NCI-H2107 treated with DMSO at 0.1 percent for 48 hours (cell line): ENCODE measurements at regions not wholly inside any gene's neighbourhood (a gene's known extent, or its start where the extent isn't known, plus 50 kb on each side); places are given as distances from the start of the nearest gene placed in this dataset.
"Not testable (repeated sequence)": the region's sequence is repeated elsewhere in the genome, so short reads cannot be mapped to it uniquely, and the experiment has no call there.

Source experiments
- DNase-seq: peaks from one replicate; lab custom pipeline; 2025; ENCODE audit not compliant: unreplicated experiment; lab: John Stamatoyannopoulos, UW

DNA sequence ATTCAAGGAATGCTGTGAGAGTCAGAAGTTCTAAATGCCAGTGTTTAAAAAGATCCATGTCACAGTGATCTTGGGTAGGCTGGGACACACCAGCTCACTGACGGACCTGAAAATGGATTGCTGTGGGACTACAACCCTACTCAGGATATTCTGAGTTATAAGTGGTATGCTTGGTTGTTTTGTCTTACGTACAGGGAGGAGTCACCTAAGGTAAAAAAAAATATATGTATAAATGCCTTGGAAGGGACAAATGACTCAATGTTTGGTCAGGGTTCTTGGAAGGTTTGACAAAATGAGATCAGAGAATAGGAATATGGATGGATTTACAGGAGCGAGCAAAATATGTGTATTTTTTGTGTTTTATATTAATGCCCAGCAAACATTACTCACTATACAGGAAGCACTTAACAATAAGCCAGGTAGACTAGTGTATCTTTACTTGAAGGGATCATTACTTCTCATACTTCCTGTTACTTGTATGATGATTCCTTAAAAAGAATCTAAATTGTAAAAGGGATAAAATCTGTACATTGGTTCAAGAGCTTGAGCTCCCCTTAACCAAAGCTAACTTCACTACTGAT is 767.3 kb downstream of the GBE1 start:
- no peak for DNase-seq

DNA sequence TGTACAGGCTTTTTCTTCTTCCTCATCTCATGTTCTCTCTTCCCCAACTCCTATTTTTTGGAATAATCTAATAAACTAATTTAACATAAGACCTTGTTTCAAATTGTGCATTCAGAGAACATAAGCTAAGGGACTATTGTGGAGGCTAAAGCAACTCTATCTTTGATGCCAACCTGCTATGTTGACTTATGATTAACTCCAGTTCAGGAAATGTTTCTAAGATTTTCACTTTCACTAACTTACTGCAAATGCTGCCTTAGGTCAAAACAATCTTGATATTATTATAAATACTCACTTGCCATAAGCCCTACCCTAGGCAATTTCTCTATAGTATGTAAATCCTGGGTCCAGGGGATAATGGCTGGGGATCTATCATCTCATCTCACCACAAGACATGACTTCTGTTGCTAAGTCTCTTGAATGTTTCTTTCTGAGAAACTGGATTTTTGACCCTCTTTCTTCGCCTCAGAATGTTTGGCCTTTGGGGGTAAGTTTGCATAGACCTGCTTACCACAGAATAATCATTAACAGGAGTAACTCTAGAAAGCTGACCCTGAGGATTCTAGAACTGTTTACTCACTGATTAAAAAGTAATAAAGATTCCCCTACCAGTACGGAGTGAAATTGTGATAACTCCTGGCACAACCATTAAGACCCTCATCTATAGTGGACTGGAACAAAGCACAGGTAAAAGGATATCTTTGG is 768.1 kb downstream of the GBE1 start:
- DNase-seq, result no peak

DNA sequence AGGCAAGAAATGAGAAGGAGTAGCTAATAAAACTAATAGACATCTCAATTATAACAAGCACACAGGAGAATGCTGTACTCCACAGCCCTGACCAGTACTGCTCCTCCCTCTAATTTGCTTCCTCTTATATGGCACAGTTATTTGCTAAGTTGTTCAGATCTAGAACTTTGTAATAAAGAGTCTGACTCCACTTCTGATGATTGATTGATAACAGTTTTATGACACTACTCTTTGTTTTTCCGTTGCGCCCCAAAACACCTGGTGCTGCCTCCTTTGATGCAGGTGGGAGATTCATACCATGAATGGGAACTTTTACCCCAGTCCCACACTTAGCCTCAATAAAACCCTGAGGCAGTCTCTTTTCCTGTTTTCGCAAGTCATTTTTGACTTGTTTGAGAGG is 777.7 kb downstream of the GBE1 start:
- no peak for DNase-seq

DNA sequence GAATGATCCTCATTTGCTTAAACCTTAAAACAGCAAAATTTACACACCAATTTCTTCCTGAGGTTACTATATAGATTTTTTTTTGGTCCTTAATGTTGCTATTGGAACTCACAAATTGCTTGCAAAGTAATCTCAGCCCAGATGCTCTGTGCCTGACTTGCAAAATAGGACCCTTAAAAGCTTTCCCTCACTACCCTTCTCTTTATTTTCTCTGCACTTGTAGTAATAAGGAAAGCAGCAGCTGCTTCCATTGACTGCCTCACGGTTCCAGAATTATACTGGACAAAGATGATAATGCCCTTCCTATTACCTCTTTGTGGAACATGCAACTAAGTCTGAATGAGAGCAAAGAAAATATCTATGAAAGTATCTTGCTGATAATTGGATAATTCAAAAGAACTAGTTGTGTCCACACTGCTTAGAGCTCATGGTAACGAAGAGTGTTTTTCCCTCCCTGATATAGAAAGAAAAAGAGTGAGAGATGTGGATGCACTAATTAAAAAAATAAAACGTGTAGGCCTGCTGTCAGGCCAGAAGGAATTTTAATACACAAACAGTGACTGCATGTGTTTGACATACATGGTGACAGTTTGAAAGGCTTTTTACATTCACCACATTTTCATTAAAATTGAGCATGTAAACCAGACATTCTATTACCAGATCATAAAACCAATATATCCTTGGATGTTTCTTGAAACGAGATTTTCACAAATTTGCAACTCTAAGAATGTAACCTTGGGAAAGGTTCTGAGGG is 783.1 kb downstream of the GBE1 start:
- no peak for DNase-seq

DNA sequence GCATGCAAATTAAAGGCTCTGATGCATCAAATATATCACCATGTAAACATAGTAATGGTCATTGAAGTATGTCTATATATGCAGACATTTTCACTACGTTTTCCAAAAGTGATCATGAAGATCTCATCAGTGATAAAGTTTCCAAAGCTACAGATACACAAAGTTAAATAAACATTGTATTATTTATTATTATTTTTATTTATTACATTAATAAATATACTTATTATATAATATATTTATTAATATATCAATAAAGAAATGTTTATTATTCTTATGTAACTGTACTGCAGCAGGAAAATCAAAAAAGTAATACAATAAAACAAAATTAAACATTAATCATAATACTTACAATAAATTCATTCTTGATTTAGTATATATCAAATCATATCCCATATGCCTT is 791.2 kb downstream of the GBE1 start:
- no peak for DNase-seq

DNA sequence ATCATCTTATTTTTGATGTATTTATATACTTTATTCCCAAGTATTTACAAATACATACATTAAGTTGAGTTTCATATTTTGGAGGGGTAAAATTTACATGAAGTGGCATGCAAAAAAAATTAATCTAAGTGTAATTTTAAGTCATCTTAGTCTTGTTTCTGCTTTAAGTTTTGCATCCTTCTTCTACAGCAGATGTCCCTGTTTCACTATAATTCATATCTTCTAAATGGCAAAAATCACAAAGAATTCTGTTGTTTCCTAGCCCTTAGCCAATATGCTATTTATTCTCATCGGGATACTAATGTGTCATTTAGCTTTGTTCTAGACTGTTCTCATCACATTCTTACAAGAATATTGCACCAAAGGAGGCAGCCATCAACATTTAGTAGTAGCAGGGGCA is 831.9 kb downstream of the GBE1 start:
- DNase-seq, result no peak

DNA sequence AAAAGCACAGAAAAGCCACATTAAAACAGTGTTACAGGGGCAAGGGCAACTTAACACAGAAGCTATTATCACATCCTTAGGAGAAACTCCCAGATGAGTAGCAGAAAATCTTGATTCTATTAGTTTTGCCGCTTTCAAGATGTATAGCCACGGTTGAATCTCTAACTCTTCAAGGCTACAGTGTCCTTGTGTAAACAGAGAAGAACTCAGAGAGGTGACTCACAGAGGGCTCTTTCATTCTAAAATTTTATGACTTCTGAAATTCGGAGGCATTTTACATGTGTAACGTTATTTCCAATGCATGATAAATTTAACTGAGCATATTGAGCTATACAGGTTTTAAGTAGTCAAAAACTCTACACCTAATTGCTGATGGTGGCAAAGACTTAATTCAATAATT is 846.6 kb downstream of the GBE1 start:
- DNase-seq, result no peak

DNA sequence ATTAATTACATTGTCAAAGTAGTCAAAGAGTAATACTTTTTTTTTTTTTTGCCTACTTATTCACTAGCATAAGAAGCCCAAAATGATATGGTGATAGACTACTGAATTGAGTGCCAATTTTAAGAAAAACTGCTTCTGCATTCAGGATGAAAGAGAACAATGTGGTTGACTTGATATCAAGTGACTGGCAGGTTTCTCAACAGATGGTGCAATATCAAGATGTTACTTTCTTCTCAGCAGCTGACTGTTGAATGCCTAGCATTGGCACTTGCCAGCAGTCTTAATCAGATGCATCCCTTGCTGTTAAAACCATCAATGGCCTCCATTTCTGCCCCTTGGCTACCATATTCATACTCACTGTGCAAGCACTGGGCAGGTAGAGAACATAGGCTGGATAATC is 863.2 kb downstream of the GBE1 start:
- no peak for DNase-seq

DNA sequence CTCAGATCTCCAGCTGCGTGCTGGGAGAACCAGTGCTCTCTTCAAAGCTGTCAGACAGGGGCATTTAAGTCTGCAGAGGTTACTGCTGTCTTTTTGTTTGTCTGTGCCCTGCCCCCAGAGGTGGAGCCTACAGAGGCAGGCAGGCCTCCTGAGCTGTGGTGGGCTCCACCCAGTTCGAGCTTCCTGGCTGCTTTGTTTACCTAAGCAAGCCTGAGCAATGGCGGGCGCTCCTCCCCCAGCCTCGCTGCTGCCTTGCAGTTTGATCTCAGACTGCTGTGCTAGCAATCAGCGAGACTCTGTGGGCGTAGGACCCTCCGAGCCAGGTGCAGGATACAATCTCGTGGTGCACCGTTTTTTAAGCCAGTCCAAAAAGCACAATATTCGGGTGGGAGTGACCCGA is 864.4 kb downstream of the GBE1 start:
- DNase-seq, result not testable (repeated sequence)

DNA sequence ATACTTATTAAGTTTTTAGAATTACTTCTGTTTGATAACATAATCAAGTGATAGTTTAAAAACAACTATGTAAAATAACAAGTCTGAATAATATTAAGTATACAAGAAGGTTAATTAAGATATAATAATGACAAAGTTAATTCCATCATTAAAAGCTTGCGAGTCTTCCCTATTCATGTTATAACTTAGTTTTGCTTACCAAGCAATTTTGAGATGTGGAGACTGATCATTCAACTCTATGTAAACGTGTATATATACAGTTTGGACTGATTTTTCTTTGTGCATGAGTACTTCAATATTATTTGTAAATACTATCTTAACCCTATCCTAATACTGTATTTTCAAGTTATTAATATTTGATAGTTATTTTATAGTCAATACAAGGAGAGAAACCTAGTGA is 870.9 kb downstream of the GBE1 start:
- no peak for DNase-seq

DNA sequence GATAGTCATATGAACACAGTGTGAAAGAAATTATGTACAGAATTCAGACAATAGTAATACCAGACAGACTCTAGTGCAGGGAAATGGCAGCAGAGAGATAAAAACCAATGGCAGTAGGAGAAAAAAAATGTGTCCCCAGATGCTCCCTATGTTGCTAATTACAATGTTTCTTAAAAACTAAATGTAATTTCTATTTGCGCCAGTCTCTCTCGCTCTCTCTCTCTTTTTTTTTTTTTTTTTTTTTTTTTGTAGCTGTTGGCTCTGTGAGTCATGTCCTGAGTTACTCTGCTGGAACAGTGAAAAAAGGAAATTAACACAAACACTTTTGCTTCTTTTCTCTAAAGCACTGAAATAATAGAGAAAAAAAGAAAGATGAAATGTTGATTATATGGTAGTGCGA is 871.9 kb downstream of the GBE1 start:
- DNase-seq, result no peak

DNA sequence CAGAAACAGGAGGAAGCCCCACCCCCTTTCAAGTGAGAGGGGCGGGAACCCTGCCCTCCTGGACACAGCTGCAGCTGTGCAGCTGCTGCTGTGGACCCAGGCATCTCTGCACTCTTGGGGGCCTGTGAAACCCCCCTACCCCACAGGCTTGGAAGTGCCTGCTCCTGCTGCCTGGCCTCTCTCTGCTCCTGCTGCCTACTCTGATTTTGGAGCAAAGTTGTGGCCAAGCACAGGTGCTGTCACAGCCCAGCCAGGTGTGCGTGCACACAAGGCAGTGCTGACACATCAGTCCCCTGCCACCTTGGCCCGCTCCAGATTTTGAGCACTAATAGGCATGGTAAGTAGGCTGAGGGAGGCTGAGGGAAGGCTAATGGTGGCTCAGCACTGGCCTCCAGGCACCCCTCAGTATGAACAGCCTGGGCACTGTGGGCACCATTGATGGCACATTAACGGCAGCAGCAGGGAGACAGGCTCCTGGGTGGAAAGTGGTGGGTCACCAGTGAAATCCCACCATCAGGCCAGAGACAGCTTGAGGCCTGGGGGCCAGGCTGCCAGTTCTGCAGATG is 890.9 kb downstream of the GBE1 start:
- DNase-seq, result no peak

DNA sequence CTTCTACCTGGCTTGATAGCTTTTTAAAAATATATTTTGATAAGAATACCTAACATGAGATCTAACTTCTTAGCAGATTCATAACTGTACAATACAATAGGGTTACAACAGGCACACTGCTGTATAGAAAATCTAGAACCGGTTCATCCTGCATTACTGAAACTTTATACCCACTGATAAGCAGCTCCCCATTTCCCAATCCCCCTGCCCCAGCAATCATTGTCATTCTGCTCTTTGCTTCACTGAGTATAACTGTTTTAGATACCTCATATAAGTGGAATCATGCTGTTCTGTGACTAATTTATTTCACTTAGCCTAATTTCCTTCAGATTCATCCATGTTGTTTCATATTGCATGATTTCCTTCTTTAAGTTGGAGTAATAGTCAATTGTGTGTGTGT is 906.0 kb downstream of the GBE1 start:
- no peak for DNase-seq

DNA sequence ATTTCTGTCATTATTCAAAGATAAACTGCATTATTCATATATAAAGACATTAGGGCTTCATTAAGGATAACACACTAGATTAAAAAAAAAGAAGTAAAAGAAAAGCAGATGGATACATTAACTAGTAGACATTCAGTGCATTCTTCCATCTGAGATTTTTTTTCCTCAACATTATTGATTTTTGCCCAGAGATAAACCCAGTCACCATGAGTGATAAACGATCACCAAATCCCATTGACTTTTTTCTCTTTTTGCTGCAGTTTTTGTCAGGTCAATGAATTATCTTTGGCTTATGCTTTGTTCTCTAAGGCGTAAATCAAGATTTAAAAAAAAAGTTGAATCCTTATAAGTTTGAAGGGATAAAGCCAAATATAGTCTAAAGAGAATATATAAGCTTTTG is 925.0 kb downstream of the GBE1 start:
- no peak for DNase-seq

DNA sequence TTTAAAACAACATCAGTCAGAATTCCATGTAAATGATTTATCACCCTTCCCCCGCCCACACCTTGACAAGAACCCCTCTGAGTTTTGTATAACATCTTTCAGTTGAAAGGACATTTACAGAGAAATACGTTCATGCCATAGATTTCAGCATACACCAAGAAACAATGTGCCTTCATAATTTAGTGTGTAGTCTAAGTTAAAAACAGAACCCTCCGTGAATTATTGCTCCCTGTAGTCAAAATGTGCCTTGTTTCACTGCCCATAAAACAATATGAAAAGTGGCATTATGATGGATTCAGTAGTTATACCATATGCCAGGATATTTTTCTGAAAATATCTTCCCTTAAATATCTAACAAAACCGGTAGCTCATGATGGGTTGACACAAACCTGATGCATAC is 953.9 kb downstream of the GBE1 start:
- DNase-seq, result no peak

DNA sequence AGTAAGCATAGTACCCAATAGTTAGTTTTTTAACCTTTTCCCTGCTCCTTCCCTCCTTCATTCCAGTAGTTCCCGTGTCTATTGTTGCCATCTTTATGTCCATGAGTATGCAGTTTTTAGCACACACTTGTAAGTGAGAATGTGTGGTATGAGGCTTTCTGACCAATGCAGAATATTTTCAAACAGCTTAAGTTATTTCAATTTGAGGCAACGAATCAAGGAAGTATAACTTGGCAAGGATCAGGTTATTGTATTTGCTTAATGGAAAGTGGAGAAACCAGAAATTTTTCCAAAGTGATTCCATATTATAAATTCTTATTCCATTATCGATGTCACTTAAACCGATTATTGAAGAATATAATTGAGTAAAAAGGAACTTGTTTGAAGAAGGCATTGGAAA is 954.8 kb downstream of the GBE1 start:
- DNase-seq, result no peak

DNA sequence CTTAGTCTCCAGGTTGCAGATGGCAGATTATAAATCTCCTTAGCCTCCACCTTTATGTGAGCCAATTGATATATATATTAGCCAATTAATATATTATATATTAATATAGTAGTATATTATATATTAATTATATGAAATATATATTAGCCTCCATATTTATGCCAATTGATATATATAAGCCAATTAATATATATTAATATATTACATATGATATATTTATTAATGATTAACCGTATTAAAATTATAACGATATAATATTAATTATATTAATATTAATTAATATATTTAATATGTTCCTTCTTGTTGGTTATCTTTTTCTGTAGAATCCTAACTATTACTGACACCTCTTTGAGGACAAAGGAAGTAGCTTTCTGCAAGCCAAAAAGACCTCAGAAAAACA is 972.5 kb downstream of the GBE1 start:
- no peak for DNase-seq

DNA sequence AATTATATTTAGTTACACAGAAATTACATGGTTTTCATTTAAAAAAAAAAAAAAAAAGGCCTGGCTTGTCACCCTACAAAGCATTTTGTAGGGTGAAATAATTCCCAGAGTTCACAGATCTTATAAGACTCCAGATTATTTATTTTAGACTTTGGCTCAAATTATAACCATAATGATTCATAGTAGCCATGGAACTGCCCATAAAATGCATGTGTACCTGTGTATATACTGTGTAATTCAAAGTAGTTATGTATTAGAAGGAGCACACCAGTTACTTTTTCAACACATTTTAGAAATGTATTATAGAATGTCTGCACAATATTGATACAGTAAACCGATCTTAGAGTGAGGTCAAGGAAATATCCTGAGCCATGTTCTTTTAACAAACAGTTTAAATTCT is 975.6 kb downstream of the GBE1 start:
- DNase-seq, result no peak

DNA sequence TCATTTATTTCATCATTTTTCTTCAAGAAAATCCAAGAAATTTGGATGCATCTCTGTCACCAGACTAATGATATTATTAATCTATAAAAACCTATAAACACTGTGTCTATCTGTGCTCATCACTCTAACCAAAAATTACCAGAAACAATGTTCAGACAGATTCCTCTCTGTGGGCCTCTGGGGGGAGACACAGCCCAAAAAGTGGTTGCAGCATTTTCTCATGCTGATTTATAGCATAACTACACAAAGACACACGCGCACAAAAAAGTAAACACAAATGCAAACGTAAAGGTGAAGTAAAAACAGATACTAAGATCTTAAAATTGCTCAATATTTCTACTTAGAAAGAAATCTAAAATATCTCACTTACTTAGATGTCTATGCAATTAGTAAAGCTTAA is 976.0 kb downstream of the GBE1 start:
- no peak for DNase-seq

DNA sequence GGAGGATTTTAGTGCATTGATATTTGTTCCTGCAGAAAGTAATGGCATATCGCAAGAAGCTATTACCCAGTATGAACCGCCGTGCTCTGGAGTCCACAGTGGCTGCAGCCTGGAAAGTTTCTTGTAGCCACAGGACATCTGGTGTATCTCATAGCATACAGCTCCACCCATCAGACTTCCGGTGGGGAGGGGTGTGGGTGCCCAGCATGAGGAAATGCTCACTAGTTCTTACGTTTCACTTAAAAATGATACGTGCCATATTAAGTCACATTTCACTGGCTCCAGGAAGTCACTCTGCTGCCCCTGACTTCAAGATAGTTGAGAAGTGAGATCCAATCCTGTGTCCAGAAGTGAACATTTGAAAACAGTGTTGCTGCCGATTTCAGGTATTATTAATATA is 990.4 kb downstream of the GBE1 start:
- DNase-seq, result no peak

DNA sequence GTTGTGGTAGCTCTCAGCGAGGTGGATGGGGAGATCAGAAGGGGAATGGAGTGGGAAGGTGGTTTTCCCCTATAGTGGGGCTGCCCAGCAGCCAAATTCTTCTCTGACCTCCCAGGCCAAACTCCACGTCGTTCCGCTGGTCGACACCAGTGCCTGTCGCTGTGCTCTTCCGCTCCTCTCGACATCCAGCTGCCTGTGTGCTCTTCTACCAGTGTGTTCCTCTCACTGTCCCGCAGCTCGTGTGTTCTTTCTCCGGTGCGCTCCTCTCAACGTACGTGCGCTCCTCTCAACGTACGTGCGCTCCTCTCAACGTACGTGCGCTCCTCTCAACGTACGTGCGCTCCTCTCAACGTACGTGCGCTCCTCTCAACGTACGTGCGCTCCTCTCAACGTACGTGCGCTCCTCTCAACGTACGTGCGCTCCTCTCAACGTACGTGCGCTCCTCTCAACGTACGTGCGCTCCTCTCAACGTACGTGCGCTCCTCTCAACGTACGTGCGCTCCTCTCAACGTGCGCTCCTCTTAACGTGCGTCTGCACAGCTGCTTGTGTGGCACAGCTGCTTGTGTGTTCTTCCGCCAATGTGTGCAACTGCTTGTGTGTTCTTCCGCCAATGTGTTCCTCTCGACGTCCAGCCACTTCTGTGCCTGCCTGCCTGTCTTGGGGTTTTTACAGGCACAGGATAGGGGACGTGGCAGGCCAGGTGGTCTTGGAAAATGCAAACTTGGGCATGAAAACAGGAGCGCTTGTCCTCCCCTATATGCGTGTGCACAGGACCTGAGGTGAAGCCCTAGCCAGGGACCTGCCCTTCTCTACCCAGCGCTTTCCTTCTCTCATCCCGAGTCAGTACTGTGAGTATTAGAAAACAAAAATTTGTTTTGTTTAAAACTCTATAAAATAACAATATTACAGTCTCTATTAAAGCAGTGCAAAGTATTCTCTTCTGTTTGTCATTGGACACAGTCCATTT is 991.1 kb downstream of the GBE1 start:
- DNase-seq, result no peak
